Adrenal gland (tissue), 9 donors: ENCODE measurements at regions not wholly inside any gene's neighbourhood (a gene's known extent, or its start where the extent isn't known, plus 50 kb on each side); places are given as distances from the start of the nearest gene placed in this dataset.

Experiments used
- DNase-seq, 7 donors: peaks; one replicate each; pipeline ENCODE4 v3.0.0-alpha.2; 2019 to 2020
- H3K27ac ChIP-seq, 5 donors: fragments of 200-600 bp; sonication (generic) in 4 of 5; 1 replicate in 3 of 5; 2 replicates in 2 of 5; pipeline versions ENCODE4 v1.5.1 to v1.8.0; 2016 to 2020; ENCODE audit warnings: mild to moderate bottlenecking in 1 of 5
- H3K27me3 ChIP-seq: fragments of 200-600 bp; 2 replicates; pipeline ENCODE4 v1.8.0; 2021
- H3K36me3 ChIP-seq, 2 donors: fragments of 200-600 bp; replicated peaks in 1 of 2; 1 replicate in 1 of 2; 2 replicates in 1 of 2; pipeline versions ENCODE4 v1.5.1 to v1.8.0; 2018 to 2022
- H3K4me1 ChIP-seq, 2 donors: fragments of 200-600 bp; replicated peaks in 1 of 2; 1 replicate in 1 of 2; 2 replicates in 1 of 2; pipeline versions ENCODE4 v1.5.1 to v1.8.0; 2018 to 2021
- H3K4me3 ChIP-seq, 4 donors: fragments of 200-600 bp; sonication (generic) in 3 of 4; one replicate each; pipeline ENCODE4 v1.5.1; 2016 to 2018
- H3K9me3 ChIP-seq, 3 donors: fragments of 200-600 bp; sonication (generic) in 1 of 3; replicated peaks in 1 of 3; 1 replicate in 2 of 3; 2 replicates in 1 of 3; pipeline versions ENCODE4 v1.5.1 to v1.8.0; 2016 to 2021
- POLR2A ChIP-seq, 2 donors: fragments of 450-650 bp; IDR thresholded peaks; one replicate each; pipeline ENCODE4 v1.6.1; 2017; ENCODE audit warnings: antibody characterized with exemption in 2 of 2, mild to moderate bottlenecking in 2 of 2, moderate library complexity in 1 of 2
- WGBS, 4 donors: extraction: QIAGEN DNeasy Blood & Tissue Kit in 2 of 4; methylation state at CpG; one replicate each; pipeline versions ENCODE4 v1.1.5 to v1.1.7; 2013 to 2017; 5-methylcytosine and 5-hydroxymethylcytosine counted together
- intact Hi-C, 2 donors: fragments of 100-400 bp; cut with DNase I; formaldehyde crosslinking; loops; one replicate each; pipeline versions ENCODE4 v1.14.1 to v1.15.0; 2022 to 2023
- TF ChIP-seq, protein P1 (sequence below), 6 experiments: fragments of 450-650 bp in 4 of 6; fragments of 200-600 bp in 2 of 6; sonication (generic) in 1 of 6; IDR thresholded peaks; 1 replicate in 5 of 6; 2 replicates in 1 of 6; pipeline versions ENCODE4 v1.5.1 to v1.8.0; 2016 to 2021; ENCODE audit warnings: antibody characterized with exemption in 6 of 6, mild to moderate bottlenecking in 2 of 6, moderate library complexity in 1 of 6
- donor health status: healthy with polysubstance abuse.
- donor health status: Bipolar disorder and iron deficiency.
- donor health status: DM: yes; HTN: yes; CAD: no.
- donor health status: DM: no; HTN: no; CAD: no.
- donor health status: DM: no; HTN: no; CAD: no.

DNA sequence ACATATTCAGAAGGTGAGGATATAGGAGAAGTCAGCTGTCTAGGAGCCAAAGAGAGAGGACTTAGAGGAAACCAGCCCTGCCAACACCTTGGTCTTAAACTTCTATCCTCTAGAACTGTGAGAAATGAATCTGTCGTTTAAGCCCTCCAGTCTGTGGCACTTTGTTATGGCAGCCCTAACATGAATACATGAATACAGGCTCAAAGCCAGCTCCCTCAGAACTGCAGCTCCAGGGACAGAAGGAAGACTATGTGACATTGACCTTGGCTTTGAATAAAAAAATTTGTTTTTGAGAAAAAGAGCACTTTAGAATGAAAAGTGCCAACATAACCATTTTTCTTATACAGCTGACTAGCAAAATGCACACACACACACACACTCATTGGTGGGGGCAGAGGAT lies 110.9 kb upstream of the ATP2B2 start:
- no peaks in the 10 kb centered on the region for H3K36me3 ChIP-seq
- no peak for DNase-seq
- no peak overlapping the region for H3K4me3 ChIP-seq
- H3K9me3 ChIP-seq: no peaks in the 10 kb centered on the region
- H3K27me3 ChIP-seq: no peaks in the 10 kb centered on the region
- WGBS, 4 donors: 20 to 41% (median 32%) methylated on average over 1 of the region's 1 CpG
- intact Hi-C loops: no loop called here
- no peaks in the 10 kb centered on the region for H3K4me1 ChIP-seq
- H3K27ac ChIP-seq: no peak overlapping the region
- TF ChIP-seq, protein P1, sequence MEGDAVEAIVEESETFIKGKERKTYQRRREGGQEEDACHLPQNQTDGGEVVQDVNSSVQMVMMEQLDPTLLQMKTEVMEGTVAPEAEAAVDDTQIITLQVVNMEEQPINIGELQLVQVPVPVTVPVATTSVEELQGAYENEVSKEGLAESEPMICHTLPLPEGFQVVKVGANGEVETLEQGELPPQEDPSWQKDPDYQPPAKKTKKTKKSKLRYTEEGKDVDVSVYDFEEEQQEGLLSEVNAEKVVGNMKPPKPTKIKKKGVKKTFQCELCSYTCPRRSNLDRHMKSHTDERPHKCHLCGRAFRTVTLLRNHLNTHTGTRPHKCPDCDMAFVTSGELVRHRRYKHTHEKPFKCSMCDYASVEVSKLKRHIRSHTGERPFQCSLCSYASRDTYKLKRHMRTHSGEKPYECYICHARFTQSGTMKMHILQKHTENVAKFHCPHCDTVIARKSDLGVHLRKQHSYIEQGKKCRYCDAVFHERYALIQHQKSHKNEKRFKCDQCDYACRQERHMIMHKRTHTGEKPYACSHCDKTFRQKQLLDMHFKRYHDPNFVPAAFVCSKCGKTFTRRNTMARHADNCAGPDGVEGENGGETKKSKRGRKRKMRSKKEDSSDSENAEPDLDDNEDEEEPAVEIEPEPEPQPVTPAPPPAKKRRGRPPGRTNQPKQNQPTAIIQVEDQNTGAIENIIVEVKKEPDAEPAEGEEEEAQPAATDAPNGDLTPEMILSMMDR (IDR thresholded peaks at IDR 0.05): no peak
- TF ChIP-seq POLR2A (IDR thresholded peaks at IDR 0.05): no peak

- Histone ChIP-seq H3K4me1 (no peaks in the 10 kb centered on the region), H3K27ac (no peak overlapping the region), H3K36me3 (no peaks in the 10 kb centered on the region), H3K9me3 (no peaks in the 10 kb centered on the region), H3K4me3 (no peak overlapping the region), H3K27me3 (no peaks in the 10 kb centered on the region)
- WGBS, 4 donors: 57 to 67% (median 65%) methylated on average over 11 of the region's 11 CpGs
- intact Hi-C loops: no loop called here
- no peak for DNase-seq
- TF ChIP-seq, protein P1 (IDR thresholded peaks at IDR 0.05): no peak
- TF ChIP-seq POLR2A (IDR thresholded peaks at IDR 0.05): no peak
These were observed 114.8 kb upstream of the ATP2B2 start for GRCh38 chr3:10619989-10620832.

DNA sequence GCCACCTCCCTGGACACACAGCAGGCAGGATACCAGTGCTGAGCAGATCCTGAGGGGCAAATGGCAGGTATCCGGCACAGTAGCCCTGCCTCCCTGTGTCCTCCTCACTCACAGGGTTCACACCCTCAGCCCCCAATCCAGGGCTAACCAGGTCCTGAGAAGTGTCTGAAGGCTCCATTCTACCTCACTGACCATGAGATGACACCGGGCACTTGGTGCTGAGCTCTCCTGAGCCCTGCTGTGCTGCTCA lies 115.4 kb upstream of the ATP2B2 start:
- no peaks in the 10 kb centered on the region for H3K4me1 ChIP-seq
- H3K4me3 ChIP-seq: no peak overlapping the region
- no peaks in the 10 kb centered on the region for H3K36me3 ChIP-seq
- no peak for DNase-seq
- H3K27me3 ChIP-seq: no peaks in the 10 kb centered on the region
- 55 to 89% (median 69%) methylated on average over 1 to 2 of the region's 2 CpGs for WGBS, 4 donors
- no peak for TF ChIP-seq POLR2A (IDR thresholded peaks at IDR 0.05)
- TF ChIP-seq, protein P1 (IDR thresholded peaks at IDR 0.05): no peak
- intact Hi-C loops: no loop called here
- H3K9me3 ChIP-seq: no peaks in the 10 kb centered on the region
- H3K27ac ChIP-seq: no peak overlapping the region

- Histone ChIP-seq H3K27me3 (no peaks in the 10 kb centered on the region), H3K27ac (no peak overlapping the region), H3K4me1 (no peaks in the 10 kb centered on the region), H3K36me3 (no peaks in the 10 kb centered on the region), H3K4me3 (no peak overlapping the region), H3K9me3 (no peaks in the 10 kb centered on the region)
- TF ChIP-seq, protein P1 (IDR thresholded peaks at IDR 0.05): no peak
- no peak for TF ChIP-seq POLR2A (IDR thresholded peaks at IDR 0.05)
- no peak for DNase-seq
- WGBS, 4 donors: 87 to 88% (median 87%) methylated on average over 4 of the region's 4 CpGs
- intact Hi-C loops: no loop called here
These were observed 118.3 kb upstream of the ATP2B2 start for GRCh38 chr3:10623578-10624275.
